ENCODE measurements at regions not wholly inside any gene's neighbourhood (a gene's known extent, or its start where the extent isn't known, plus 50 kb on each side); places are given as distances from the start of the nearest gene placed in this dataset.
A peak's percentile ranks its signal among the peaks of the same experiment; 100 is the strongest.

DNA sequence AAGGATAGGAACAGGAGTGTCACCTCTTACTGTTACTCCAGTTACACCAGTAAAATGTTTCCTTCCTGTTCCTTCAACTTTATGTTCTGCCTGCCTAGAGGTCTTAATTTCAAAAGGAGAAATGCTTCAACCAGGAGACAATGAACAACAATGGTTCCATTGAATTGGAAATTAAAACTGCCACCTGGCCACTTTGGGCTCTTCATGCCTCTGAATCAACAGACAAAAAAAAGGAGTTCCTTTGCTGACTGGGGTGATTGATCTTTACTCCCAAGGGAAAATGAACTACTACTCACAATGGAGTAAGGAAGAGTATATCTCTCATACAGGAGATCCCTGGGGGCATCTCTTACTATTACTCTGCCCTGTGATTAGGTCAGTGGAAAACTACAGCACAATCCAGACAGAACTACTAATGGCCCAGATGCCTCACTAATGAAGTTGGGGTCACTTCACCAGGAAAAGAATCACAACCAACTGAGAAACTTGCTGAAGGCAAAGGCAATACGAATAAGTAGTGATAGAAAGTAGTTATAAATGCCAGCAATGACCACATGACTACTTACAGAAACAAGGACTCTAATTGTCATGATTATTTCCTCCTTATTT, 76.6 kb upstream of the PRDX6 start:
- H3K4me3 ChIP-seq (ENCODE audit: control insufficient read depth, low read depth, low read length) = no peak overlapping the region
- TF ChIP-seq, protein P1, sequence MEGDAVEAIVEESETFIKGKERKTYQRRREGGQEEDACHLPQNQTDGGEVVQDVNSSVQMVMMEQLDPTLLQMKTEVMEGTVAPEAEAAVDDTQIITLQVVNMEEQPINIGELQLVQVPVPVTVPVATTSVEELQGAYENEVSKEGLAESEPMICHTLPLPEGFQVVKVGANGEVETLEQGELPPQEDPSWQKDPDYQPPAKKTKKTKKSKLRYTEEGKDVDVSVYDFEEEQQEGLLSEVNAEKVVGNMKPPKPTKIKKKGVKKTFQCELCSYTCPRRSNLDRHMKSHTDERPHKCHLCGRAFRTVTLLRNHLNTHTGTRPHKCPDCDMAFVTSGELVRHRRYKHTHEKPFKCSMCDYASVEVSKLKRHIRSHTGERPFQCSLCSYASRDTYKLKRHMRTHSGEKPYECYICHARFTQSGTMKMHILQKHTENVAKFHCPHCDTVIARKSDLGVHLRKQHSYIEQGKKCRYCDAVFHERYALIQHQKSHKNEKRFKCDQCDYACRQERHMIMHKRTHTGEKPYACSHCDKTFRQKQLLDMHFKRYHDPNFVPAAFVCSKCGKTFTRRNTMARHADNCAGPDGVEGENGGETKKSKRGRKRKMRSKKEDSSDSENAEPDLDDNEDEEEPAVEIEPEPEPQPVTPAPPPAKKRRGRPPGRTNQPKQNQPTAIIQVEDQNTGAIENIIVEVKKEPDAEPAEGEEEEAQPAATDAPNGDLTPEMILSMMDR (conservative IDR thresholded peaks at IDR 0.05; ENCODE audit: control insufficient read depth, insufficient read depth, low read depth, low read length) = no peak
- DNase-seq (ENCODE audit: low read depth) = peak; percentile 24

DNA sequence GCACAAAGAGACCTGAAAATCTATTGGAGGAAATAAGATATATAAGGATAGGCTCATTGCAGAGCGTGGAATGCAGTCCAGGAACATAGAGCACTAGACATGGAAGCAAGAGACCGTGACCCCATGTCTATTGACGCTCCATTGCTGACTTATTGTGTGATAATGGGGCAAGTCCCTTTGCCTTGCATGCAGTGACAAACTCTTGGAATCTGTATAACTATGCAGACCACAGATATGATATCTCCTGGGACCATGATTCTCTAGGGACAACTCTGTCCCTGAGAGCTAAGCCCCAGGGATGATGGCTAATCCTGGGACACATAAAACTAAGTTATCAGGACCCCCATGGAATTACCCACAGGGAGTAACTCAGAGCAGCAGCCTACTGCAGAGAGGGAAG, 73.1 kb upstream of the PRDX6 start:
- H3K4me3 ChIP-seq (ENCODE audit: control insufficient read depth, low read depth, low read length) = no peak overlapping the region
- no peak for DNase-seq (ENCODE audit: low read depth)
- TF ChIP-seq, protein P1 (conservative IDR thresholded peaks at IDR 0.05; ENCODE audit: control insufficient read depth, insufficient read depth, low read depth, low read length) = no peak

DNA sequence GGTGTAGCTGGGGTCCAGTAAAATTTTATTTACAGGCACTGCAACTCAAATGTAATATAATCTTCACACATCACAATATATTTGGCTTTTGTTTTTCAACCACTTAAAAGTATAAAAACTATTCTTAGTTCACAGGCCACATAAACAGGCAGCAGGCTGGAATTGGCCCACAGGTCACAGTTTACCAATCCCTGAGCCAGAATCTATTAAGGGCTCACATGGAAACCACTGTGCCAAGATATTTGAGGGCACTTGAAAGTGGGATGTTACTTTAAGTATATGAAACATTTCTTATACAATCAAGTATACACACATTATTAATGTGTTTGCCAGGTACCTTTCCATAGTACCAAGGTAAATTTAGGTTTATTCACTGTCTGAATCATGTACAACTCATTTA, 71.9 kb upstream of the PRDX6 start:
- H3K4me3 ChIP-seq (ENCODE audit: control insufficient read depth, low read depth, low read length) = no peak overlapping the region
- TF ChIP-seq, protein P1 (conservative IDR thresholded peaks at IDR 0.05; ENCODE audit: control insufficient read depth, insufficient read depth, low read depth, low read length) = no peak
- DNase-seq (ENCODE audit: low read depth) = no peak

DNA sequence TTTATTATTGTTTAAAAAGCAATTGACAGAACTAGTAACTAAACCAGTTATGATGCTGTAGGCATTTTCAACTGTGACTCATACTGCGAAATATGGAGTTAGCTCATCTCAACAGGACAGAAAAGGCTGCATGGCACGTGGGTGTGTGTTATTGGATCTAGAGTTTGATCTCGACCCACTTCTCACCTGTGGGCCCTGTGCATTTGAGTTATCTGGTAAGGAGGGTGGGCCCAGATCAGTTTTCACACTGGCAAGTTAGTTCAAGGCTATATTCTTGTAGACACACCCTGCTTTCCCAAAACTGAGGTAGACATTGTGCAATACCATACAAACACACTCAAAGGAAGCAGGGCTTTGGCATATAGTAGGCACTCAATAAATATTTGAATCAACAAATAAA, 71.3 kb upstream of the PRDX6 start:
- TF ChIP-seq, protein P1 (conservative IDR thresholded peaks at IDR 0.05; ENCODE audit: control insufficient read depth, insufficient read depth, low read depth, low read length) = no peak
- H3K4me3 ChIP-seq (ENCODE audit: control insufficient read depth, low read depth, low read length) = no peak overlapping the region
- peak; percentile 83 for DNase-seq (ENCODE audit: low read depth)

DNA sequence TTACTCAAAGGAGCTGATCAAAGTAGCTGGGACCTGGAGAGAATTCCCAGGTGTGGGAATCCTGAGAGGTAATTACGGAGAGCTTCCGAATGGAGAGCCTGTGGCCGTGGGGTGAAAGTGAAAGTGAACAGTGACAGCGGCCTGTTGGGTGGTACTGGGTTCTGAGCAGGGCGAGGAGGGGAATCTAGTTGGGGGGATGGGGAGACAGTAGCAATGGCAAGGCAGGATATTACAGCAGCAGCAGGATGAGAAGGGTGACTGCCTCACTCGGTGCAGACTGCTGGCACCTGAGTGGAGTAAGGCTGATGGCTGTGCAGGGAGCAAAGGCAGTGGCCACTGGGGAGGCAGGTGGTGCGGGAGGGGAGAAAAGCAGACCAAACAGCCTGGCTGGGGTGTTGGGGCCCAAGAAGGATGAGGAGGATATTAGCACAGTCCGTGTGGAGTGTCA, 70.3 kb upstream of the PRDX6 start:
- no peak for DNase-seq (ENCODE audit: low read depth)
- TF ChIP-seq, protein P1 (conservative IDR thresholded peaks at IDR 0.05; ENCODE audit: control insufficient read depth, insufficient read depth, low read depth, low read length) = no peak
- no peak overlapping the region for H3K4me3 ChIP-seq (ENCODE audit: control insufficient read depth, low read depth, low read length)

DNA sequence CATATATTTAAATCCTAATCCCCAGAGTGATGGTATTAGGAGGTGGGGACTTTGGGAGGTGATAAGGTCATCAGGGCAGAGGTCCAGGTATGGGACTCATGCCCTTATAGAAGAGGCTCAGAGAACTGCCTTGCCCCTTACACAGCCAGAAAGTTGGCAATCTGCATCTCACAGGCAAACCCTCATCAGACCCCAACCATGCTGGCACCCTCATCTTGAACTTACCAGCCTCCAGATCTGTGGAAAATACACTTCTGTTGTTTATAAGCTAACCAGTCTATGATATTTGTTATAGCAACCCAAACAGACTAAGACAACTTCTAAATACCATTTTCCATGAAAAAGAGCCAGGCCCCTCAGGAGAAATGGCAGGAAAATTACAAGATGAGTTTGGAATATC, 69.3 kb upstream of the PRDX6 start:
- TF ChIP-seq, protein P1 (conservative IDR thresholded peaks at IDR 0.05; ENCODE audit: control insufficient read depth, insufficient read depth, low read depth, low read length) = no peak
- H3K4me3 ChIP-seq (ENCODE audit: control insufficient read depth, low read depth, low read length) = no peak overlapping the region
- no peak for DNase-seq (ENCODE audit: low read depth)

DNA sequence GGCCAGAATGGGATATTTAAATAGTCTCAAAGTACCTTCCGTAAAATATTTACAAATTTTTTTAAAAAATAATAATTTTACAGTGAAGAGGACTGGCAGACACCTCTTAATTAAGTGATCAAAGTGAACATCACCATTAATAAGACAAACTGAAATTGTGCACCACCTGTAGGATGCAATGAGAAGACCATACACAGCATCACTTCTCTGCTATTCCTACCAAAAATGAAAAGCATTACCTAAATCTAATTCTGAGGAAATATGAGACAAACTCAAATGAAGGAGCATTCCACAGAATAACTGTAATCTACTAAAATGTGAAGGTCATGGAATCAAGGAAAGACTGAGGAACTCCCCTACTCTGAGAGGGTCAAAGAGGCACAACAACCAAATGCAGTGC, 68.2 kb upstream of the PRDX6 start:
- no peak overlapping the region for H3K4me3 ChIP-seq (ENCODE audit: control insufficient read depth, low read depth, low read length)
- TF ChIP-seq, protein P1 (conservative IDR thresholded peaks at IDR 0.05; ENCODE audit: control insufficient read depth, insufficient read depth, low read depth, low read length) = peak; percentile 4
- no peak for DNase-seq (ENCODE audit: low read depth)

Measured in fibroblast of mammary gland (primary cell).